Adrenal gland (tissue), 5 donors: ENCODE measurements at regions not wholly inside any gene's neighbourhood (a gene's known extent, or its start where the extent isn't known, plus 50 kb on each side); places are given as distances from the start of the nearest gene placed in this dataset.

Experiments used
- POLR2A ChIP-seq, 2 donors: fragments of 450-650 bp; IDR thresholded peaks; one replicate each; pipeline ENCODE4 v1.6.1; 2017; ENCODE audit warnings: antibody characterized with exemption in 2 of 2, mild to moderate bottlenecking in 2 of 2, moderate library complexity in 1 of 2
- TF ChIP-seq, protein P1 (sequence below), 6 experiments: fragments of 450-650 bp in 4 of 6; fragments of 200-600 bp in 2 of 6; sonication (generic) in 1 of 6; IDR thresholded peaks; 1 replicate in 5 of 6; 2 replicates in 1 of 6; pipeline versions ENCODE4 v1.5.1 to v1.8.0; 2016 to 2021; ENCODE audit warnings: antibody characterized with exemption in 6 of 6, mild to moderate bottlenecking in 2 of 6, moderate library complexity in 1 of 6
- donor health status: DM: no; HTN: no; CAD: no.

DNA sequence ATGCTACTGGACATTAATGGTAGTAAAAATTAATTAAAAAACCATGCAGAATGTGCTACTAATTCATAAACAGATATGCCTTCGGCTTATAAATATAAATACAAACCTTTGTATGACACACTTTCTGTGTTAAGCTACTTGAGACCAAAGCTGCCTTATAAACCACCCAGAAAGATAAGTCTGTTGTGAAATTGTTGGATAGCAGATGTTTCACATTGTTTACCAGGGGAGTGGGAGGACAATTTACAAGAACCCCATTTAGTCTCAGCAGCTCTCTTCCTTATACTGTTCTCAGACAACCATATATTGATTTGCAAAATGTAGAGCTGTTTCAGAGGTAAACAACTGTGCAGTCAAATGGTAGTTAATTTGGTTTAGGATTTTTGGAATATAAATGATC is 524.4 kb downstream of the PRR16 start:
- TF ChIP-seq, protein P1, sequence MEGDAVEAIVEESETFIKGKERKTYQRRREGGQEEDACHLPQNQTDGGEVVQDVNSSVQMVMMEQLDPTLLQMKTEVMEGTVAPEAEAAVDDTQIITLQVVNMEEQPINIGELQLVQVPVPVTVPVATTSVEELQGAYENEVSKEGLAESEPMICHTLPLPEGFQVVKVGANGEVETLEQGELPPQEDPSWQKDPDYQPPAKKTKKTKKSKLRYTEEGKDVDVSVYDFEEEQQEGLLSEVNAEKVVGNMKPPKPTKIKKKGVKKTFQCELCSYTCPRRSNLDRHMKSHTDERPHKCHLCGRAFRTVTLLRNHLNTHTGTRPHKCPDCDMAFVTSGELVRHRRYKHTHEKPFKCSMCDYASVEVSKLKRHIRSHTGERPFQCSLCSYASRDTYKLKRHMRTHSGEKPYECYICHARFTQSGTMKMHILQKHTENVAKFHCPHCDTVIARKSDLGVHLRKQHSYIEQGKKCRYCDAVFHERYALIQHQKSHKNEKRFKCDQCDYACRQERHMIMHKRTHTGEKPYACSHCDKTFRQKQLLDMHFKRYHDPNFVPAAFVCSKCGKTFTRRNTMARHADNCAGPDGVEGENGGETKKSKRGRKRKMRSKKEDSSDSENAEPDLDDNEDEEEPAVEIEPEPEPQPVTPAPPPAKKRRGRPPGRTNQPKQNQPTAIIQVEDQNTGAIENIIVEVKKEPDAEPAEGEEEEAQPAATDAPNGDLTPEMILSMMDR (IDR thresholded peaks at IDR 0.05), result no peak
- no peak for TF ChIP-seq POLR2A (IDR thresholded peaks at IDR 0.05)
